Suprapubic skin (tissue), 4 donors: ENCODE measurements at regions not wholly inside any gene's neighbourhood (a gene's known extent, or its start where the extent isn't known, plus 50 kb on each side); places are given as distances from the start of the nearest gene placed in this dataset.

Experiments
- DNase-seq, 2 donors: peaks; one replicate each; pipeline ENCODE4 v3.0.0-alpha.2; 2019; ENCODE audit warnings: low spot score in 2 of 2
- H3K27ac ChIP-seq: fragments of 200-600 bp; sonication (generic); one replicate; pipeline ENCODE4 v1.5.1; 2019
- H3K27me3 ChIP-seq: fragments of 200-600 bp; sonication (generic); one replicate; pipeline ENCODE4 v1.5.1; 2019
- H3K36me3 ChIP-seq: fragments of 200-600 bp; sonication (generic); one replicate; pipeline ENCODE4 v1.5.1; 2019
- H3K4me1 ChIP-seq: fragments of 200-600 bp; sonication (generic); one replicate; pipeline ENCODE4 v1.5.1; 2019
- H3K4me3 ChIP-seq: fragments of 200-600 bp; sonication (generic); one replicate; pipeline ENCODE4 v1.5.1; 2019; ENCODE audit warnings: mild to moderate bottlenecking
- H3K9me3 ChIP-seq: fragments of 200-600 bp; sonication (generic); one replicate; pipeline ENCODE4 v1.5.1; 2019
- CTCF ChIP-seq, 2 donors: fragments of 200-600 bp in 1 of 2; fragments of 450-650 bp in 1 of 2; sonication (generic) in 1 of 2; IDR thresholded peaks; one replicate each; pipeline ENCODE4 v1.5.1; 2016 to 2019; ENCODE audit warnings: antibody characterized with exemption in 2 of 2, mild to moderate bottlenecking in 1 of 2, moderate library complexity in 1 of 2
- EP300 ChIP-seq: sonication (generic); formaldehyde crosslinking; IDR thresholded peaks from one replicate; pipeline ENCODE4 v1.6.1; 2017; ENCODE audit warnings: antibody characterized with exemption
- POLR2A ChIP-seq, 2 donors: fragments of 450-650 bp; IDR thresholded peaks; one replicate each; pipeline ENCODE4 v1.6.1; 2017; ENCODE audit warnings: antibody characterized with exemption in 2 of 2, mild to moderate bottlenecking in 2 of 2, moderate library complexity in 2 of 2
- POLR2AphosphoS5 ChIP-seq, 3 donors: sonication (generic); formaldehyde crosslinking; IDR thresholded peaks; one replicate each; pipeline ENCODE4 v1.6.1; 2017; ENCODE audit warnings: antibody characterized with exemption in 3 of 3
- WGBS: methylation state at CpG from one replicate; pipeline ENCODE4 v1.1.5; 2018; 5-methylcytosine and 5-hydroxymethylcytosine counted together

DNA sequence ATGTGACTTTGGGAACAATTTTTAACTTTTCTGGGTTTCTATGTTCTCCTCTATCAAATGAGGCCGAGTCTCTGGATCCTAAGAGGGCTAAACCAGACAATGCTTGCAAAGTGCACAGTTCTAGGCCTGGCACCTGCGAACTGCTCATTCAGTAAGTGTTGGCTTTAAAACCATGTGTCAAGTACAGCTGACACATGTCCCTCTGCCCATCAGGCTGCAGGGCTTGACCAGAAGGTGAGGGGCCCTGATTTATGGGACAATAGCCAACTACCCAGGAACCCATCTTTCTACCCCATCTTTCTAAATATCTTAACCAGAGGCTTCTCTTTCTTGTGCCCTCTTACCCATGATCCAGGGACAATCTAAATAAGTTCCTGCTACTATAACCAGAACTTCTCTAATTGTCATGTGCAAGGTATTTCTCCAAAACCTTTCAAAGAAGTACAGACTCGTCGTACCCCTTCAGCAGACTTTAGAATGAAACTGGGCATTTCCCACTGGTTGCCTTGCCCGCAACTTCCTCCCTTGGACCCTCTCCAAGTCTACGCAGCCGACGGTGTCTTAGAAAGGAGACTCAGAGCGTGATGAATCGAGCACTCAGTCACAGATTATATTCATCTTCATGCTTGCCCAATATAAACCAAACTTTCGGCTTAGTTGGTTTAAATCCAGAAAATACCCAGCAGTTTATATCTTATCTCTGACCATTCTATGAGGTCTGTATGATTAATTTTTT, 69.8 kb upstream of the STEAP1B start:
- Histone ChIP-seq H3K27ac (no peak overlapping the region), H3K9me3 (no peaks in the 10 kb centered on the region), H3K36me3 (no peaks in the 10 kb centered on the region), H3K27me3 (no peaks in the 10 kb centered on the region), H3K4me1 (peaks cover 15% of the 10 kb centered on the region), H3K4me3 (no peak overlapping the region)
- 64% methylated on average over 11 of the region's 11 CpGs for WGBS
- no peak for DNase-seq
- TF ChIP-seq EP300 (no peak), POLR2A (IDR thresholded peaks at IDR 0.05) (no peak), POLR2AphosphoS5 (IDR thresholded peaks at IDR 0.05) (no peak), CTCF (IDR thresholded peaks at IDR 0.05) (no peak)

DNA sequence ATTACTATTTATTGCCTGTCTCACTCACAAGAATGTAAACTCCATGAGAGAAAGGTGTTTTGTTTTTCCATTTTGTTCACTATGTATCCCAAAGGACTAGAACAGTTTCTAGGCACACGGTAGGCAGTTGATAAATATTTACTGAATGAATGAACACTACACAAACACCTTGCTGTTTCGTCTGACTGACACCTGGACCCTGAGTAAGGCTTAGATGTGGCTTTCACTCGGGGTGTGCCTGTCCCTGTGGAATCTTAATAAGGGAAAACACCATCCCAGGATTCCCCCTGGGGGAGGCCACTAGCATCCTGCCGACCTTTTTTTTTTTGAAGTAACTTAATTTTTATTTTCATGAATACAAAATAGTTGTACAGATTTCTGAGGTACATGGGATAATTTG, 66.6 kb upstream of the STEAP1B start:
- 66% methylated on average over 4 of the region's 4 CpGs for WGBS
- no peaks in the 10 kb centered on the region for H3K27me3 ChIP-seq
- H3K27ac ChIP-seq = no peak overlapping the region
- DNase-seq = no peak
- no peak for TF ChIP-seq CTCF (IDR thresholded peaks at IDR 0.05)
- TF ChIP-seq EP300 = no peak
- TF ChIP-seq POLR2A (IDR thresholded peaks at IDR 0.05) = no peak
- TF ChIP-seq POLR2AphosphoS5 (IDR thresholded peaks at IDR 0.05) = no peak
- H3K4me3 ChIP-seq = no peak overlapping the region
- no peaks in the 10 kb centered on the region for H3K9me3 ChIP-seq
- no peaks in the 10 kb centered on the region for H3K36me3 ChIP-seq
- peaks cover 42% of the 10 kb centered on the region for H3K4me1 ChIP-seq

GRCh38 chr7:22566176-22566575, 66.2 kb upstream of the STEAP1B start:
- 83% methylated on average over 4 of the region's 4 CpGs for WGBS
- H3K36me3 ChIP-seq = no peaks in the 10 kb centered on the region
- H3K4me1 ChIP-seq = peaks cover 46% of the 10 kb centered on the region
- DNase-seq = no peak
- H3K27ac ChIP-seq = no peak overlapping the region
- no peak overlapping the region for H3K4me3 ChIP-seq
- H3K9me3 ChIP-seq = no peaks in the 10 kb centered on the region
- H3K27me3 ChIP-seq = no peaks in the 10 kb centered on the region
- TF ChIP-seq POLR2AphosphoS5 (IDR thresholded peaks at IDR 0.05) (no peak), EP300 (no peak), CTCF (IDR thresholded peaks at IDR 0.05) (no peak), POLR2A (IDR thresholded peaks at IDR 0.05) (no peak)

- Histone ChIP-seq H3K4me1 (peaks cover 52% of the 10 kb centered on the region), H3K27ac (no peak overlapping the region), H3K9me3 (no peaks in the 10 kb centered on the region), H3K4me3 (no peak overlapping the region), H3K36me3 (no peaks in the 10 kb centered on the region), H3K27me3 (no peaks in the 10 kb centered on the region)
- 48% methylated on average over 1 of the region's 1 CpG for WGBS
- no peak for DNase-seq
- TF ChIP-seq EP300 = no peak
- TF ChIP-seq CTCF (IDR thresholded peaks at IDR 0.05) = no peak
- TF ChIP-seq POLR2AphosphoS5 (IDR thresholded peaks at IDR 0.05) = no peak
- no peak for TF ChIP-seq POLR2A (IDR thresholded peaks at IDR 0.05)
These were observed 65.4 kb upstream of the STEAP1B start for GRCh38 chr7:22565315-22565811.

DNA sequence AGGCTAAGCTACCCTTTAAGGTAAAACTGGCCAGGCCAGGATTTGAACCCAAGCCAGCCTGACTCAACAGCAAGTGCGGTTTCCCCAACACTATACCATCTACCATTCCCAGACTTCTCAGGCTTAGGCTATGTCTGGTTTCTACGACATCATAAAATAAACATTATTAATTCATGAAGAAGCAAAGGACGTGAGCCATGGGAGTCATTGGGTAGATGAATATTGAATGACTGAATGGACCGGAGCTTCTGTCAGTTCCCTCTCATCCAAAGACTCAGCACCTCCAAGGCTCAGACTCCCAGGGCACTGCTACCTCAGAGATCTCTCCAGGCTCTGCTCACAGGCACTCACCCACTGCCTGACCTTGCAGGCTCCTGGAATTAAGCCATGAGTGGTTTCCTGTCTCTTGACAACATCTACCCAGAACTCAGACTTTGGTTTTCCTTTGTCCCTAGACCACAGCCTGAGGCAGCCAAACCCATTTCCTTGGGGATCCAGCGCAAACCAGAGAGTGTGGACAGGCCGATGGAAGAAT, 64.6 kb upstream of the STEAP1B start:
- 68% methylated on average over 6 of the region's 6 CpGs for WGBS
- DNase-seq = no peak
- H3K36me3 ChIP-seq = no peaks in the 10 kb centered on the region
- TF ChIP-seq POLR2AphosphoS5 (IDR thresholded peaks at IDR 0.05) = no peak
- TF ChIP-seq EP300 = no peak
- TF ChIP-seq CTCF (IDR thresholded peaks at IDR 0.05) = no peak
- no peak for TF ChIP-seq POLR2A (IDR thresholded peaks at IDR 0.05)
- H3K27ac ChIP-seq = no peak overlapping the region
- H3K4me3 ChIP-seq = no peak overlapping the region
- H3K4me1 ChIP-seq = peaks cover 56% of the 10 kb centered on the region
- H3K9me3 ChIP-seq = no peaks in the 10 kb centered on the region
- no peaks in the 10 kb centered on the region for H3K27me3 ChIP-seq
